ENCODE measurements at regions not wholly inside any gene's neighbourhood (a gene's known extent, or its start where the extent isn't known, plus 50 kb on each side); places are given as distances from the start of the nearest gene placed in this dataset.

DNA sequence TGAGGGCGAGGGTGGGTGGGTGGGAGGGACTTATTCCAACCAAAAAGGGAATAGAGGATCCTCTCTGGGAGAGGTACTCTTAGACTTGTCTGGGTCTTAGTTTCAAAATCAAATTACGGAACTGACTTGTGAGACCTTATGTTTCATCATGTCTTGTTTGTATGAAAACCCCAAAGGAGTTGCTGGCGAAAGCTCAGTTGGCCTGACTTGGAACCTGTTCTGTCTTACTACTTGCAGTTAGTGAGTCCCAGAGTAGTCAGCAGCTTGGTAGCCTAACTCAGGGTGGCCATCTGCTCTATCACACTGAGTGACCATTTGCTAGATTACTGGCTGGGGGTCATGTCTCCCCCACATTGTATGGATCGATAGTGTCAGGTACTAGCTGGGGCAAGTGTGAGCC lies 114.9 kb upstream of the MOCS1 start:
- Histone ChIP-seq H3K9me3 (no peaks in the 10 kb centered on the region), H3K4me1 (replicated peaks) (no peaks in the 10 kb centered on the region), H3K36me3 (no peaks in the 10 kb centered on the region), H3K27me3 (replicated peaks; ENCODE audit: insufficient read depth) (no peaks in the 10 kb centered on the region), H3K27ac (no peak overlapping the region), H3K4me3 (no peak overlapping the region)
- no peak for TF ChIP-seq POLR2AphosphoS5 (IDR thresholded peaks at IDR 0.05)
- 96% methylated on average over 4 of the region's 4 CpGs for WGBS
- DNase-seq (ENCODE audit: low spot score), result no peak
- intact Hi-C loops (cut with DNase I), result no loop called here

DNA sequence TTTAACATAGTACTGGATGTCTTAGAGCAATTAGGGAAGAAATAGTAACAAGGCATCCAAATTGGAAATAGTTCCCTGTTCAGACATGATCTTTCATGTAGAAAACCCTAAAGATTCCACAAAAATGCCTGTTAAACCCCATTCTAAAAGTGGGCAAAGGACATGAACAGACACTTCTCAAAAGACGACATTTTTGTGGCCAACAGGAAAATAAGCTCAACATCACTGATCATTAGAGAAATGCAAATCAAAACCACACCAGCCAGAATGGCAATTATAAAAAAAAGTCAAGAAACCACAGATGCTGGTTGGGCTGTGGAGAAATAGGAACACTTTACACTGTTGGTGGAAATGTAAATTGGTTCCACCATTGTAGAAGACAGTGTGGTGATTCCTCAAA lies 109.9 kb upstream of the MOCS1 start:
- H3K27me3 ChIP-seq (replicated peaks; ENCODE audit: insufficient read depth), result no peaks in the 10 kb centered on the region
- no peaks in the 10 kb centered on the region for H3K4me1 ChIP-seq (replicated peaks)
- TF ChIP-seq POLR2A (IDR thresholded peaks at IDR 0.05) (no peak), POLR2AphosphoS5 (IDR thresholded peaks at IDR 0.05) (no peak)
- TF ChIP-seq, protein P1, sequence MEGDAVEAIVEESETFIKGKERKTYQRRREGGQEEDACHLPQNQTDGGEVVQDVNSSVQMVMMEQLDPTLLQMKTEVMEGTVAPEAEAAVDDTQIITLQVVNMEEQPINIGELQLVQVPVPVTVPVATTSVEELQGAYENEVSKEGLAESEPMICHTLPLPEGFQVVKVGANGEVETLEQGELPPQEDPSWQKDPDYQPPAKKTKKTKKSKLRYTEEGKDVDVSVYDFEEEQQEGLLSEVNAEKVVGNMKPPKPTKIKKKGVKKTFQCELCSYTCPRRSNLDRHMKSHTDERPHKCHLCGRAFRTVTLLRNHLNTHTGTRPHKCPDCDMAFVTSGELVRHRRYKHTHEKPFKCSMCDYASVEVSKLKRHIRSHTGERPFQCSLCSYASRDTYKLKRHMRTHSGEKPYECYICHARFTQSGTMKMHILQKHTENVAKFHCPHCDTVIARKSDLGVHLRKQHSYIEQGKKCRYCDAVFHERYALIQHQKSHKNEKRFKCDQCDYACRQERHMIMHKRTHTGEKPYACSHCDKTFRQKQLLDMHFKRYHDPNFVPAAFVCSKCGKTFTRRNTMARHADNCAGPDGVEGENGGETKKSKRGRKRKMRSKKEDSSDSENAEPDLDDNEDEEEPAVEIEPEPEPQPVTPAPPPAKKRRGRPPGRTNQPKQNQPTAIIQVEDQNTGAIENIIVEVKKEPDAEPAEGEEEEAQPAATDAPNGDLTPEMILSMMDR (IDR thresholded peaks at IDR 0.05), result no peak
- H3K27ac ChIP-seq, result no peak overlapping the region
- WGBS, result 61% methylated on average over 1 of the region's 1 CpG
- DNase-seq (ENCODE audit: low spot score), result no peak
- intact Hi-C loops (cut with DNase I), result no loop called here
- no peak overlapping the region for H3K4me3 ChIP-seq
- no peaks in the 10 kb centered on the region for H3K36me3 ChIP-seq
- H3K9me3 ChIP-seq, result no peaks in the 10 kb centered on the region

DNA sequence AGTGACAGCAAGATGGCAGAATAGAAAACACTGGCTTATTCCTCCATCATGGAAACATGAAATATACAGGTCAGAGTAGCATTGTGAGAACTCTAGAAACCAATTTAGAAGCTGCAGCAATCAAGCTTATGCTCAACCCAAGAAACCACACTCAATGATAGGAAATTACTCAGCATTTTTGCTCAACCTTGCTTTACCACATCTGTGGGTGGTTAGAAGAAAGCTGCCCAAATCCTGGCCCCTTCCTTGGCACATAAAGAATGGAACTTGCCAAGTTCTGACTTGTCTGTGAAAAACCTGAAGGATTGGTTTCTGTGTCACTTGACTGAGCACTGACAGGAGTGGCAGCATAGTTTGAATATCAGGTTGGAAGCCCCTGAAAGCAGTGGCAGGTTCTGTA lies 108.0 kb upstream of the MOCS1 start:
- Histone ChIP-seq H3K27ac (no peak overlapping the region), H3K27me3 (replicated peaks; ENCODE audit: insufficient read depth) (no peaks in the 10 kb centered on the region), H3K4me3 (no peak overlapping the region), H3K36me3 (no peaks in the 10 kb centered on the region), H3K4me1 (replicated peaks) (no peaks in the 10 kb centered on the region), H3K9me3 (no peaks in the 10 kb centered on the region)
- no peak for DNase-seq (ENCODE audit: low spot score)
- intact Hi-C loops (cut with DNase I), result no loop called here
- TF ChIP-seq, protein P1 (IDR thresholded peaks at IDR 0.05), result no peak
- TF ChIP-seq POLR2AphosphoS5 (IDR thresholded peaks at IDR 0.05) (no peak), POLR2A (IDR thresholded peaks at IDR 0.05) (no peak)

DNA sequence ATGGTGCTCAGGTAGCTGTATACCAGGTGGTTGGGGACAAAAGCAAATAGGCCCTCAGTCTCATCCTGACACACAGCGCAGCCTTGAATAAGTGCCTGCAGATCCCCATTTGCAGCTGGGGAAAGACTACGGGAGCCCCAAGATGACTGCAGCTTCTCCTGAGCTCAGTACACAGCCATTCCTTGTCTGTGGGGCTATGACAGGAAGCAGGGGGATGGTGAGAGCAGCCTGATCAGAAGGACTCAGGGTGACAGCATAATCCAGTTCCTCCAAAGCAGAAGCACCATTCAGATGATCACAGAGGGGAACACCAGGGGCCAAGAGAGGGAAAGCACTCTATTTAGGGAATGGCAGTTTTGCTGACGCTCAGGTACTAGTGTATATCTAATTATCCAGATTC lies 104.8 kb upstream of the MOCS1 start:
- TF ChIP-seq, protein P1 (IDR thresholded peaks at IDR 0.05), result no peak
- TF ChIP-seq POLR2AphosphoS5 (IDR thresholded peaks at IDR 0.05), result no peak
- no peak for TF ChIP-seq POLR2A (IDR thresholded peaks at IDR 0.05)
- Histone ChIP-seq H3K27me3 (replicated peaks; ENCODE audit: insufficient read depth) (no peaks in the 10 kb centered on the region), H3K9me3 (no peaks in the 10 kb centered on the region), H3K4me3 (no peak overlapping the region), H3K36me3 (no peaks in the 10 kb centered on the region), H3K4me1 (replicated peaks) (no peaks in the 10 kb centered on the region), H3K27ac (no peak overlapping the region)
- 97% methylated on average over 3 of the region's 3 CpGs for WGBS
- intact Hi-C loops (cut with DNase I), result no loop called here
- DNase-seq (ENCODE audit: low spot score), result no peak

DNA sequence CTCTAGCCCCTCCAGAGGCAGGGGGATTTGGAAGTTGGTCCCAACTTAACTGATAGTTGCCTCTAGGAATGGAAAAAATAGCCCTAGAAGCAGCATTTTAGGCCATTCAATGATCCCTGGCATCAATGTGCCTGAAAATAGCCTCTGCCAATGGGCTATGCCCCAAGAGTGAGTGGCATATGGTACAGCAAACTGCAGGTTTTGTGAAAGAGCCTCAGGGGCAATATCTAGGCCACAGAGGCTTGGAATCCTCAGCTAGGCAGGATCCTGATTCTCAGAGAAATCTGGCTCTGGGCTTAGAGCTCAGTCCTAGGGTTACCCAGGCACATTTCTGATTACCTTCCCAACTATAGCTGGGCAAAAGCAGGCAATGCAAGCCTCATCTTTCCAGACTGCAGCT lies 104.4 kb upstream of the MOCS1 start:
- no peak for DNase-seq (ENCODE audit: low spot score)
- Histone ChIP-seq H3K27ac (no peak overlapping the region), H3K9me3 (no peaks in the 10 kb centered on the region), H3K4me3 (no peak overlapping the region), H3K36me3 (no peaks in the 10 kb centered on the region), H3K27me3 (replicated peaks; ENCODE audit: insufficient read depth) (no peaks in the 10 kb centered on the region), H3K4me1 (replicated peaks) (no peaks in the 10 kb centered on the region)
- intact Hi-C loops (cut with DNase I), result no loop called here
- TF ChIP-seq POLR2AphosphoS5 (IDR thresholded peaks at IDR 0.05), result no peak
- TF ChIP-seq, protein P1 (IDR thresholded peaks at IDR 0.05), result no peak
- no peak for TF ChIP-seq POLR2A (IDR thresholded peaks at IDR 0.05)
